CD4-positive, alpha-beta T cell (primary cell): ENCODE measurements at regions not wholly inside any gene's neighbourhood (a gene's known extent, or its start where the extent isn't known, plus 50 kb on each side); places are given as distances from the start of the nearest gene placed in this dataset.

Experiments used
- ATAC-seq: fragments of 200-7000 bp; cut with Tn5 transposase; one replicate; pipeline ENCODE4 v1.10.0; 2022; ENCODE audit warnings: mild to moderate bottlenecking; ENCODE audit not compliant: poor library complexity
- CTCF ChIA-PET: fragments of 350-600 bp; sonication (Branson Sonifier 250); formaldehyde crosslinking; loops from one replicate; lab custom pipeline; 2021; ENCODE audit warnings: antibody characterized with exemption, inconsistent platforms; lab: Charles Lee
- POLR2A ChIA-PET: fragments of 350-600 bp; sonication (Branson Sonifier 250); formaldehyde crosslinking; loops from one replicate; lab custom pipeline; 2021; ENCODE audit warnings: antibody characterized with exemption, inconsistent platforms; lab: Charles Lee
- DNase-seq, 14 experiments: peaks; one replicate each; pipeline ENCODE4 v3.0.0-alpha.2; 2013 to 2020; ENCODE audit warnings: mixed read lengths in 2 of 14
- H3K27ac ChIP-seq, 2 donors: one replicate each; pipeline versions ENCODE4 v1.5.1 to v1.7.0; 2013; ENCODE audit warnings: low read length in 2 of 2, low read depth in 1 of 2, mild to moderate bottlenecking in 1 of 2
- H3K27me3 ChIP-seq, 2 experiments: 1 replicate in 1 of 2; 2 replicates in 1 of 2; pipeline versions ENCODE4 v1.6.1 to v1.7.0; 2013; ENCODE audit warnings: low read length in 2 of 2, control low read depth in 1 of 2, mild to moderate bottlenecking in 1 of 2, moderate library complexity in 1 of 2; ENCODE audit not compliant: insufficient read depth in 2 of 2, control insufficient read depth in 1 of 2
- H3K36me3 ChIP-seq: one replicate; pipeline ENCODE4 v1.6.1; 2013; ENCODE audit warnings: low read length, control low read depth; ENCODE audit not compliant: insufficient read depth
- H3K4me1 ChIP-seq: one replicate; pipeline ENCODE4 v1.6.1; 2013; ENCODE audit warnings: low read length, control low read depth; ENCODE audit not compliant: insufficient read depth
- H3K4me3 ChIP-seq: one replicate; pipeline ENCODE4 v1.5.1; 2013; ENCODE audit warnings: mild to moderate bottlenecking, low read length, moderate library complexity
- H3K9me3 ChIP-seq, 2 experiments: 1 replicate in 1 of 2; 2 replicates in 1 of 2; pipeline versions ENCODE4 v1.6.1 to v1.7.0; 2013; ENCODE audit warnings: low read length in 2 of 2, mild to moderate bottlenecking in 2 of 2, control low read depth in 1 of 2, moderate library complexity in 1 of 2; ENCODE audit not compliant: control insufficient read depth in 1 of 2, insufficient read depth in 1 of 2
- H3K27ac Mint-ChIP-seq: one replicate; pipeline ENCODE4 v1.8.0; 2020; ENCODE audit warnings: mixed read lengths
- H3K27me3 Mint-ChIP-seq: one replicate; pipeline ENCODE4 v1.8.0; 2021; ENCODE audit warnings: mixed read lengths
- H3K36me3 Mint-ChIP-seq: one replicate; pipeline ENCODE4 v1.8.0; 2021; ENCODE audit warnings: low read depth, mixed read lengths
- H3K4me1 Mint-ChIP-seq: one replicate; pipeline ENCODE4 v1.8.0; 2021; ENCODE audit warnings: low read depth, mixed read lengths
- H3K4me3 Mint-ChIP-seq: one replicate; pipeline ENCODE4 v1.8.0; 2020; ENCODE audit warnings: mild to moderate bottlenecking, mixed read lengths
- H3K9me3 Mint-ChIP-seq: one replicate; pipeline ENCODE4 v1.8.0; 2020; ENCODE audit warnings: mixed read lengths
- CTCF ChIP-seq: fragments of 200-600 bp; IDR thresholded peaks from one replicate; pipeline ENCODE4 v1.8.0; 2022; ENCODE audit warnings: antibody characterized with exemption, mild to moderate bottlenecking
- intact Hi-C, 2 experiments: fragments of 100-400 bp; cut with DNase I in 1 of 2; cut with micrococcal nuclease in 1 of 2; formaldehyde crosslinking; loops; one replicate each; pipeline versions ENCODE4 v1.15.1 to v1.9.0; 2023 to 2025; cut with DNase I, micrococcal nuclease

DNA sequence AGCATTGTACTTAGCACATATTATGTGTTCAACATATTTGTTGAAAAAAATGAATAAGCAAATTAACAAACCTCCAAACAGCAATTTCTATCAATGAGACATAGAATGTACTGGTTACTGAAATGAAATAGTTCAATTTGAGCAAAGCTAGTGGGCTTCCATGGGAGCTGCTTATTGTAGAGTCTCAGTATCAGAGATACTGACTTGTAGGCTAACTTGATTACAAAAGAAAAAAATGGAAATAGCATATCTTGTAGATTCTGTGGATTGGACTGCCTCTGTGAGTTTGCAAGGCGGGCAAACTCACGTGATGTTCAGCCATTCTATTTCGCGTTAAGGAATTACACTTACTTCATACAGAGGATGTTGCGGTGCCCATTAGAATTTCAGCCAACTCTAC lies 222.1 kb upstream of the JADE1 start:
- Histone ChIP-seq H3K4me3 (no peak overlapping the region), H3K9me3 (no peaks in the 10 kb centered on the region), H3K36me3 (no peaks in the 10 kb centered on the region), H3K27ac (no peak overlapping the region), H3K4me1 (no peaks in the 10 kb centered on the region), H3K27me3 (no peaks in the 10 kb centered on the region)
- H3K27ac Mint-ChIP-seq: no peak overlapping the region
- H3K27me3 Mint-ChIP-seq: no peaks in the 10 kb centered on the region
- no peaks in the 10 kb centered on the region for H3K4me1 Mint-ChIP-seq
- TF ChIP-seq CTCF: no peak
- ChIA-PET POLR2A (no interaction called here), CTCF (no interaction called here)
- H3K4me3 Mint-ChIP-seq: no peak overlapping the region
- intact Hi-C loops: no loop called here
- no peak for ATAC-seq
- H3K9me3 Mint-ChIP-seq: no peaks in the 10 kb centered on the region
- no peak for DNase-seq
- H3K36me3 Mint-ChIP-seq: no peaks in the 10 kb centered on the region

- H3K4me3 Mint-ChIP-seq: no peak overlapping the region
- Histone ChIP-seq H3K36me3 (no peaks in the 10 kb centered on the region), H3K27me3 (no peaks in the 10 kb centered on the region), H3K4me1 (no peaks in the 10 kb centered on the region), H3K27ac (no peak overlapping the region), H3K9me3 (no peaks in the 10 kb centered on the region), H3K4me3 (no peak overlapping the region)
- POLR2A ChIA-PET: no interaction called here
- no peaks in the 10 kb centered on the region for H3K4me1 Mint-ChIP-seq
- no peak overlapping the region for H3K27ac Mint-ChIP-seq
- no peaks in the 10 kb centered on the region for H3K27me3 Mint-ChIP-seq
- H3K9me3 Mint-ChIP-seq: no peaks in the 10 kb centered on the region
- intact Hi-C loops: no loop called here
- no peak for TF ChIP-seq CTCF
- ATAC-seq (no peak), DNase-seq (no peak)
- no peaks in the 10 kb centered on the region for H3K36me3 Mint-ChIP-seq
- CTCF ChIA-PET: no interaction called here
Observed at GRCh38 chr4:128583753-128584712, 225.5 kb upstream of the JADE1 start.

DNA sequence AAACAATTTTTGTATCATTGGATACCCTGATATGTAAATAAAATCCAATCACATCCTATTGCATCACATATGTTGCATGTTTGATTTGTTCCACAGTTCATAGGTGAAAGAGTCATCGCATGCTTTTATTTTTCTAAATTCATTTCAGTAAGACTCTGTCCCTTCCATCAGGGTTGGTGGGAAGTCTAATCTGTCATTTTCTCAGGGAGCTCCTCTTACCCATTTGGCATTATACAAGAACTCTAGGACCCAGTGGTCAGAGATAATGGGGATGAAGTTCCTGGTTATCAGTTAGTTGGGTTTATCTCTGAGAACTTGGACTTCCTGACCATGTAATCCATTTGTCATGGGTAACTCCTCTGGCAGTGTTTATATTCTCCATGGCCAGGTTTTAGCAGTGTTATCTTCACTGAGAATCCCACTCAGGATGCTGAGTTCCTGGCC lies 227.1 kb upstream of the JADE1 start:
- no peak overlapping the region for H3K4me3 ChIP-seq
- no peaks in the 10 kb centered on the region for H3K4me1 Mint-ChIP-seq
- no peak overlapping the region for H3K27ac ChIP-seq
- no peaks in the 10 kb centered on the region for H3K36me3 Mint-ChIP-seq
- ChIA-PET POLR2A (no interaction called here), CTCF (no interaction called here)
- no peaks in the 10 kb centered on the region for H3K9me3 Mint-ChIP-seq
- no peak for TF ChIP-seq CTCF
- H3K9me3 ChIP-seq: no peaks in the 10 kb centered on the region
- ATAC-seq (no peak), DNase-seq (no peak)
- H3K36me3 ChIP-seq: no peaks in the 10 kb centered on the region
- intact Hi-C loops: no loop called here
- H3K27me3 ChIP-seq: no peaks in the 10 kb centered on the region
- H3K27ac Mint-ChIP-seq: no peak overlapping the region
- no peaks in the 10 kb centered on the region for H3K4me1 ChIP-seq
- H3K4me3 Mint-ChIP-seq: no peak overlapping the region
- H3K27me3 Mint-ChIP-seq: no peaks in the 10 kb centered on the region
